Upper lobe of left lung (tissue), 4 donors: ENCODE measurements at regions not wholly inside any gene's neighbourhood (a gene's known extent, or its start where the extent isn't known, plus 50 kb on each side); places are given as distances from the start of the nearest gene placed in this dataset.

Experiments used
- EP300 ChIP-seq, 4 donors: sonication (generic); formaldehyde crosslinking; IDR thresholded peaks; one replicate each; pipeline ENCODE4 v1.5.1; 2017; ENCODE audit warnings: antibody characterized with exemption in 4 of 4, control low read depth in 2 of 4
- POLR2A ChIP-seq, 4 donors: fragments of 450-650 bp; IDR thresholded peaks; one replicate each; pipeline ENCODE4 v1.5.1; 2016 to 2017; ENCODE audit warnings: antibody characterized with exemption in 4 of 4, mild to moderate bottlenecking in 2 of 4
- POLR2AphosphoS5 ChIP-seq, 2 donors: sonication (generic); formaldehyde crosslinking; IDR thresholded peaks; one replicate each; pipeline ENCODE4 v1.5.1; 2017; ENCODE audit warnings: antibody characterized with exemption in 2 of 2
- TF ChIP-seq, protein P1 (sequence below), 6 experiments: fragments of 450-650 bp in 4 of 6; fragments of 200-600 bp in 2 of 6; sonication (generic) in 2 of 6; IDR thresholded peaks; one replicate each; pipeline ENCODE4 v1.5.1; 2016 to 2019; ENCODE audit warnings: antibody characterized with exemption in 6 of 6

- TF ChIP-seq, protein P1, sequence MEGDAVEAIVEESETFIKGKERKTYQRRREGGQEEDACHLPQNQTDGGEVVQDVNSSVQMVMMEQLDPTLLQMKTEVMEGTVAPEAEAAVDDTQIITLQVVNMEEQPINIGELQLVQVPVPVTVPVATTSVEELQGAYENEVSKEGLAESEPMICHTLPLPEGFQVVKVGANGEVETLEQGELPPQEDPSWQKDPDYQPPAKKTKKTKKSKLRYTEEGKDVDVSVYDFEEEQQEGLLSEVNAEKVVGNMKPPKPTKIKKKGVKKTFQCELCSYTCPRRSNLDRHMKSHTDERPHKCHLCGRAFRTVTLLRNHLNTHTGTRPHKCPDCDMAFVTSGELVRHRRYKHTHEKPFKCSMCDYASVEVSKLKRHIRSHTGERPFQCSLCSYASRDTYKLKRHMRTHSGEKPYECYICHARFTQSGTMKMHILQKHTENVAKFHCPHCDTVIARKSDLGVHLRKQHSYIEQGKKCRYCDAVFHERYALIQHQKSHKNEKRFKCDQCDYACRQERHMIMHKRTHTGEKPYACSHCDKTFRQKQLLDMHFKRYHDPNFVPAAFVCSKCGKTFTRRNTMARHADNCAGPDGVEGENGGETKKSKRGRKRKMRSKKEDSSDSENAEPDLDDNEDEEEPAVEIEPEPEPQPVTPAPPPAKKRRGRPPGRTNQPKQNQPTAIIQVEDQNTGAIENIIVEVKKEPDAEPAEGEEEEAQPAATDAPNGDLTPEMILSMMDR (IDR thresholded peaks at IDR 0.05), result no peak
- no peak for TF ChIP-seq POLR2A (IDR thresholded peaks at IDR 0.05)
- TF ChIP-seq POLR2AphosphoS5 (IDR thresholded peaks at IDR 0.05), result no peak
- no peak for TF ChIP-seq EP300 (IDR thresholded peaks at IDR 0.05)
Measured at GRCh38 chr17:62188713-62189112, 123.6 kb upstream of the MED13 start.
